ENCODE measurements at regions not wholly inside any gene's neighbourhood (a gene's known extent, or its start where the extent isn't known, plus 50 kb on each side); places are given as distances from the start of the nearest gene placed in this dataset.
"Not testable (repeated sequence)": the region's sequence is repeated elsewhere in the genome, so short reads cannot be mapped to it uniquely, and the experiment has no call there.

GRCh38 chr4:158958489-158959270, 144.2 kb upstream of the RAPGEF2 start:
- DNase-seq, result no peak

DNA sequence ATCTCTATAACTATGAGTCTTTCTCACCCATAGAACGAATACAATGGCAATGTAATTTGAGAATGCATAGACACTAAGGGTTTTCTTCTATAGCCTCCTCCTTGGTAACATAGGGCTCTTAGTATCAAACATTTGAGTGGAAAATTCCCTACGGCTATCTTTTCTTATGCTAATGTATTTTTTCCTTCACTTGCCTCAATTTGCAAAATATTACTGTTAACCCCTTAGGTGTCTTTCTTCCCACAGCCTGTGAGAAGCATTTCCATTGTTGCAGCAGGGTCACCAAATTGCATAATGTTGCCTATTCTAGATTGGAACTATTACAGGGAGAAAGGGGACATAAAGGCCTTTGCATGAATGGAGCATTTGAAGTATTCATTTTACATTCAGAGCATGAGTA, 140.5 kb upstream of the RAPGEF2 start:
- no peak for DNase-seq

- DNase-seq, result not testable (repeated sequence)
Observed at GRCh38 chr4:158963282-158963681, 139.6 kb upstream of the RAPGEF2 start.

- no peak for DNase-seq
Observed at GRCh38 chr4:158964114-158964727, 138.7 kb upstream of the RAPGEF2 start.

DNA sequence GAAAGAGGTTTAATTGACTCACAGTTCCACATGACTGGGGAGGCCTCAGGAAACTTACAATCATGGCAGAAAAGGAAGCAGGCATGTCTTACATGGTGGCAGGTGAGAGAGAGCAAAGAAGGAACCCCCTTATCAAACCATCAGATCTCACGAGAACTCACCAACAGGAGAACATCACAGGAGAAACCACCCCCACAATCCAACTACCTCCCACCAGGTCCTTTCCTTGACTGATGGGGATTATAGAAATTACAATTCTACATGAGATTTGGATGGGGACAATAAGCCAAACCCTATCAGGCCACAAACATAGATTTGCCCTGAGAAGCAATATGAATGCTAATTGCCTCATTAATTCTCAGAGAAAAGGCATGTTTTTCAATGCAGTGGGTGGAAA, 138.2 kb upstream of the RAPGEF2 start:
- no peak for DNase-seq

DNA sequence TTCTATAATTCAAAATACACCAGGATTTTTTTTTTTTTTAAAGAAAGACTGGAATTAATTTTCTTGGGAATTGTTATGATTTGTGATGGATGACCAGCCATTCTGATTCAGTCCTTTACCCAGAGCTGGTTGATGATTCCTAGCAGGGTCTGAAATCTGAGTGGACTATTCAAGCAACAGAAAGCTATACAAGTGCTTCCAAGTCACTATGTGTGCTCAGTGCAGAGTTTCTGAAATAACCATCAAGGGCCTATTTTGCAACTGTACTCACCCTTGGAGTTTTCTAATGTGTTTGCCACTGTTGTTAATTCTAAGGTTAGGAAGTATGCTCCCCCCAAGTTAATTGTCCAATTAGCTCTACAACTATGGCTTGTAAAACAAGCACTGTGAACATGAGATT, 137.7 kb upstream of the RAPGEF2 start:
- no peak for DNase-seq

GRCh38 chr4:158966091-158966490, 136.8 kb upstream of the RAPGEF2 start:
- no peak for DNase-seq

GRCh38 chr4:158968961-158969360, 133.9 kb upstream of the RAPGEF2 start:
- no peak for DNase-seq

GRCh38 chr4:158970812-158971211, 132.1 kb upstream of the RAPGEF2 start:
- no peak for DNase-seq

DNA sequence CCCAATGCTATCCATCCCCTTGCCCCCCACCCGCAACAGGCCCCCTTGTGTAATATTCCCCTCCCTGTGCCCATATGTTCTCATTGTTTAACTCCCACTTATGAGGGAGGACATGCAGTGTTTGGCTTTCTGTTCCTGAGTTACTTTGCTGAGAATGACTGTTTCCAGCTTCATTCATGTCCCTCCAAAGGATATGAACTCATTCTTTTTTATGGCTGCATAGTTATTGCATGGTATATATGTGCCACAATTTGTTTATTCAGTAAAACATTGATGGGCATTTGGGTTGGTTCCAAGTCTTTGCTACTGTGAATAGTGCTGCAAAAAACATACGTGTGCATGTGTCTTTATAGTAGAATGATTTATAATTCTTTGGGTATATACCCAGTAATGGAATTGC, 128.4 kb upstream of the RAPGEF2 start:
- not testable (repeated sequence) for DNase-seq

- DNase-seq, result not testable (repeated sequence)
Observed at GRCh38 chr4:158980711-158981110, 122.2 kb upstream of the RAPGEF2 start.

GRCh38 chr4:158991534-158992155, 111.2 kb upstream of the RAPGEF2 start:
- no peak for DNase-seq

GRCh38 chr4:158993891-158994290, 109.0 kb upstream of the RAPGEF2 start:
- DNase-seq, result no peak

GRCh38 chr4:158995040-158995439, 107.8 kb upstream of the RAPGEF2 start:
- no peak for DNase-seq

DNA sequence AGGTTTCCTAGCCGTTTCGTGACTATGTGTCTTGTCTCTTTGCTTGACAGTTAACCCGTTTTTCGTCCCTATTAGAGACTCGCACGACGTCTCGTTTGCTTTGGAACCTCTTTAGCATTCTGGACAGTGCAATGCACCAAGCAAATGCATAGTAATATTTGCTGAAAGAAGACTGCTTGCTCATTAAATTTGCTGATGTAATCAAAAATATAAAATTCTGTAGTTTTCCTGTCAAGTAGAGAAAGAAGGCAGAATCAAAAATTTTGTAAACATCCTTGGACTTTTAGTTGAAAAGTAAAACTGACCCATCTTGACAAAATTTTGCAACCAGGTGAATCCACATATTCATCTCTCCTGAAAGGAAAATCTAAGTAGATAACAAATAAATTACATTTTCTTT, 106.9 kb upstream of the RAPGEF2 start:
- no peak for DNase-seq

- DNase-seq, result no peak
Observed at GRCh38 chr4:158996669-158997074, 106.2 kb upstream of the RAPGEF2 start.

DNA sequence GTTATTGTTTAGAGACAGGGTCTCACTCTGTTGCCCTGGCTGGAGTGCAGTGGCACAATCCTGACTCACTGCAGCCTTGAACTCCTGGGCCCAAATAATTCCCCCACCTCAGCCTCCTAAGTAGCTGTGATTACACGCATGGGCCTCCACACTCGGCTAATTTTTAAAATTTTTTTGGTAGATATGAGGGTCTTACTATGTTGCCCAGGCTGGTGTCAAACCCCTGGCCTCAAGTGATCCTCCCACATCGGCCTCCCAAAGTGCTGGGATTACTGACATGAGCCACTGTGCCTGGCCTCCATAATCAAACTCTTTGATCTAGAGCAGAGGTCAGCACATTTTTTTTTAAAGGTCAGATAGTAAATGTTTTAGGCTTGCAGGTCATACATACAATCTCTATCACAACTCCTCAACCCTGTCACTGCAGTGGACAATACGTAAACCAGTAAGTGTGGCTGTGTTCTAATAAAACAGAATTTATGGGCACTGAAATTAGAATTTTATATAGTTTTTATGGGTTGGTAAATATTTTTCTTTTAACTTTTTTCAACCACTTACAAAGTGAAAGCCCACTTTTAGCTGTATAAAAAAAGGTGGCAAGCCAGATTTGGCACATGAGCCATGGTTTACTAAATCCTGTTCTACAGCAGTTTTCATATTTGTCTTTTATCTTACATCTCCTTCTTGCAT, 105.1 kb upstream of the RAPGEF2 start:
- no peak for DNase-seq

DNA sequence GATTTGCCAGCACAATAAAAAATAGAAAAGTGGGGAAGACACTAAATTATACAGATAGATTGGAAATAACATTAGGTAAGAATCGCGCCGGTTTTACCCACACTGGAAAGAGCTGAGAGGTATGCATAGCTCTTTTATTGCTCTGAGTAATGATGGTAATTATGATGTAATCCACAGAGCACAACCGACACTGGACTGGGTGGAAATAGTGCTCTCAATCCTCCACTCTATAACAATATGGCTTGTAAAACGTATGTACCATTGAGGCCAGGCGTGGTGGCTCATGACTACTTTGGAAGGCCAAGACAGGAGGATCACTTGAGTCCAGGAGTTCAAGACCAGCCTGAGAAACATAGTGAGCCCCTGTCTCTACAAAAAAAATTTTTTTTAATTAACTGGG, 104.3 kb upstream of the RAPGEF2 start:
- no peak for DNase-seq

DNA sequence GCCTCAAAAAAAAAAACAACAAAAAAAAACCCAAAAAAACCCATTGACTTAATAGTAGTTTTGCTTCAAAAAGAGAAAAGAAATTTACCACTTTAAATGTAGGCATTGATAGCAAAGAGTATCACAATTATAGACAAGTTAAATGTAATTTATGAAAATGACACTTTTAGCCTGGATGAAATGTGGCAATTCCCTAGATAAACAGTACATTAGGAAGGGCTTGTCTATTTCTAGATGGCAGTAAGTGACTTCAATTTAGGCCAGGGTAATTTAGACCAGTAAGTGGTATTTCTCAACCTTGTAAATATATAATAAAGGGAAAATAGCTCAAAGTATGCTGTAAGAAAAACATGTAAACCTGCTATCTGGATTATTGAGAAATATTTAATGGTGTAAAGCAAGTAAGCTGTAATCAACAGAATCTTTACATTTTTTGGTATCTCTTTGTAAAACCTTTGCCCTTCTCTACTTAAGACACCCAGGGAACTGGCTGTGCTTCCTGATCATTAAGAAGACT, 103.7 kb upstream of the RAPGEF2 start:
- DNase-seq, result no peak

DNA sequence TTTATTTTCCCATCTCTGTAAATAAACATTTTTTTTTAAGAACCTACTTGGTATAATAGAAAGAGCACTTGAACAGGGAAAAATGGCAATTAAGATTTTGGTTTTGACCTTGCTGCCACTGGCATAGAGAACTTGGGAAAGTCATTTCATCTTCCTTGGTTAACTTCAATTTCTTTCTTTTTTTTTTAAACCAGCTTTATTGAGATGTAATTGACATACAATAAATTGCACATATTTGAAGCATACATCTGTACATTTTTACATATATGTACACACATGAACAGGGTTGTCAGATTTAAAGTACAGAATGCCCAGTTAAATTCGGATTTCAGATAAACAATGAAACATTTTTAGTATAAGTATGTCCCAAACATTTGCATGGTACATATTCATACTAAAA, 103.0 kb upstream of the RAPGEF2 start:
- no peak for DNase-seq

GRCh38 chr4:159002950-159003349, 99.9 kb upstream of the RAPGEF2 start:
- no peak for DNase-seq

- DNase-seq, result peak; percentile 40
Observed at GRCh38 chr4:159003420-159004253, 99.2 kb upstream of the RAPGEF2 start.
